HG03064 (cell line): ENCODE measurements at regions not wholly inside any gene's neighbourhood (a gene's known extent, or its start where the extent isn't known, plus 50 kb on each side); places are given as distances from the start of the nearest gene placed in this dataset.

Experiments used
- ATAC-seq: cut with Tn5 transposase; IDR thresholded peaks from one replicate; pipeline ENCODE4 v1.9.1; 2021; ENCODE audit warnings: low read depth; ENCODE audit not compliant: unreplicated experiment

DNA sequence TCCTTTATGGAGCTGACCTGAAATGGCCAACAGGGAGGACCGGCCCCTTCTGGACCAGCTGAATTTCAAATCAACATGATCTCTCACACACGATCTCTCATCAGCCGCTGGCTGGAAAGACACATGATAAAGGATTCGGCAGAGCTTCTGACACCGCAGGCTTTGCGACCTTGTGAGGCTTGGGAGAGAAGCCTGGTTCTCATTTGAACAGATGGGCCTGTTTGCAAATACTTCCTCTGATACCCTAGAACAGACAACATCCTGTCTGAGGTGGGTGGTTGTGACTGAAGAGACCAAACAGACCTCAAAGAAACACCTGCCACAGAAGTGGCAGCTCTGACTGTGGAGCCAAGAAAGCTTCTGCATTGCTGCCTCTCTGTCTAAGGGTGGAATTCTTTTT is 77.9 kb upstream of the SDK2 start:
- ATAC-seq = no peak

DNA sequence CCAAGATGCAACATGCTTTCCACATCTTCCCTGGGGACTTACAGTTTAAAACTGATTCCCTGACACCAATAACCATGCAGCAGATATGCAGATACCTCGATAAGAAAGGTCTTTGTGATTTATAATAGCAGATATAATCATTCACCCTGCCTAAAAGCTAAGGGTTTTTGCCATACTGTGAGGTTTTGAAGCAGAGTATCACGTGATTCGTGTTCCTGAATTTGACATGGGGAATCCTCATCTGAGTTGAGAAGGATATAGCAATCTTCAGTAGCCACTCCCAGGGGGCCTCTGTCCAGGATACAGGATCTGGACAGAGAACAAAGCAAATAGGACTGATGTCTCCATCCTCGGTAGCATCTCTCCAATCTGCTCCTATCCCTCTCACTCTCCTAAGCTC is 79.1 kb upstream of the SDK2 start:
- ATAC-seq = no peak

DNA sequence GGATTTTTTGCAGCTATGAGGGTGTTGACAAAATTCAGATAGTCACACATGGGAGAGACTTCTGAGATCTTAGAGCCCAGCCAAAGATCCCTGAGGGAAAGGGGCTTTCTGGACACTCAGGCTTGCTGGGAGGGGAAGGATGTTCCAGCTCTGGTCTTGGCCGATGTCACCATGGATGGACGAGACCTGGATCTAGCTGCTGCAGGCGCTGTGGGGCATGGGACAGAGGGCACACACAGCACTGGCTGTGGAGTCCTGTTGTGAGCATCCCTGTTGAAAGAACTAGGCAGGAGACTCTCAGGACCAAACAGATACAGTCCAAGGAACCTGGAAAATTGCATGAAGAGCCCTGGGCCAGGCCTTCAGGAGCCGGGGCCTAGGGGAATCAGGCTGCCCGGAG is 80.1 kb upstream of the SDK2 start:
- no peak for ATAC-seq

DNA sequence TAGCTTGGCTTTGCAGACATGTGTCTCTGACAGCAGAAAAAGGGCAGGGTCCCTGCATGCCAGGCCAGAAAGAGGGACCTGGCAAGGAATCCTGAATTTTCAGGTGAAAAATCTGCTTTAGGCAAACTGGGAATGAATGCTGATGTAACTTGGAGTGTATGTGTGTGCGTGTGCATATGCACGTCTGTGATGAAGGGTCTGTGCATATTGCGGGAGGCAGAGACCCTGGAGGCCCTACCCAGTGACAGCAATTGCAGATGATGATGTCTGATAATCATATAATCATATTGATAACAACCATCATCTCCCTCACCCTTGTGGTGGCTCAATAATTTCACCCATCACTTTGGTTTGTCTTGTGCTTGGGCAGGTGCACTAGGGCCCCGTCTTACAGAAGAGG is 80.7 kb upstream of the SDK2 start:
- ATAC-seq = no peak

DNA sequence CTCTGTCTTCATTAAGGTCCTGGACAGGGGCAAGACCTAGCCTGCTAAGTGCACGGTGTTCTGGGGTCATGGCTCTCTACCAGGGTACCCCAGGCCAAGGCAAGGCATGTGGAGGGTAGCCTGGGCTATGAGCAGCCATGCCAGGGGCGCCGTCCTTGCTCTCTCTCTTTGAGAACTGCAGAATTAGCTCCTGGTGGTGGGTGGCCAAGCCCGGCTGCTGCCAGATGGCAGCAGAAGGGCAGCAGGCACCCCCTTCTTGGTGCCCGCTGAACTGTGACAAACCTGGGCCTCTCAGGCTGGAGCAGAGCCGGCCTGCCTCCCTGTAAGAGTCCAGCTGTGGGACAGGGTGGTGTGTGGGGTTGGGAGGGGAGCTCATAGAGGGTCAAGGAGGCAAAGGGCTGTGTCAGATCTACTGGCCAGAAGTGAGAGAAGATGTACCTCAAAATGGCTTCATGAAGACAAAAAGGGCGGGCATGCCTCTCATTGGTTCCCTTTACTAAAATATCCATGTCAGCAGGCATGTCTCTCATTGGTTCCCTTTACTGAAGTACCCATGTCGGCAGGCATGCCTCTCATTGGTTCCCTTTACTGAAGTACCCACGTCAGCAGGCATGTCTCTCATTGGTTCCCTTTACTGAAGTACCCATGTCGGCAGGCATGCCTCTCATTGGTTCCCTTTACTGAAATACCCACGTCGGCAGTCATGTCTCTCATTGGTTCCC is 81.7 kb upstream of the SDK2 start:
- no peak for ATAC-seq

DNA sequence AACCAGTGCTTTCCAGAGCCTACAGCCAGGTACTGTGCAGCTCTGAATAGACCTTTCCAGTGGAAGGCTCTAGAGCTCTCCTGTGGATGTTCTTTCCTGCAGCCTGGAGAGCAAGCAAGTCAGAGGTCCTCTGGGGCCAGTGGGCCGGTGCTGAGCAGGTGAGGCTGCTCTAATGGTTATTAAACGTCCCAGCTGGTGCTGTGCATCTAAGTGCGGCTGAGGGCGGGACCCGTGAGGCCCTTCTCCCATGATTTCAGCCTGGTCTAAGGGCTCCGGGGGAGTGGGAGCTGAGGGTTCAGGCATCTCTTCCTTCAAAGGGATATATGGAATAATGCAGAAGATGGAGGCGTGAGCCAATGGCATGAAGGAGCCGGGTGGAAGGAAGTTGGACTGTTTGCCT is 83.7 kb upstream of the SDK2 start:
- no peak for ATAC-seq

DNA sequence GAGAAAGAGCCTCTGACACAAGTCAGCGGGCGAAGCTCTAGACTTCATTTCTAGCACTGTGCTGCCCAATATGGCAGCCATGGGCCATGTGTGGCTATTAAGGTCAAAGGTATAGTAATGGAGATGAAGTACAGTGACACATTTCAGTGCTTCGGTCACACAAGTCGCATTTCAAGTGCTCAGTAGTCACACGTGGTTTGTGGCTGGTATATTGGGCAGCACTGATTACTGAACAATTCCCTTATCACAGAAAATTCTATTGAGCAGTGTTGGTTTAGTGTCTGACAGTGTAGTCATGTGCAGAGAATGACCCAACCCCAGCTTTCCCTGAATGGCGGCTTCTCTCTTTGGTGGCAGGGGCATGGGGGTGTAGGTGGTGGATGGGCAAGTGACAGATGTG is 84.9 kb upstream of the SDK2 start:
- no peak for ATAC-seq

DNA sequence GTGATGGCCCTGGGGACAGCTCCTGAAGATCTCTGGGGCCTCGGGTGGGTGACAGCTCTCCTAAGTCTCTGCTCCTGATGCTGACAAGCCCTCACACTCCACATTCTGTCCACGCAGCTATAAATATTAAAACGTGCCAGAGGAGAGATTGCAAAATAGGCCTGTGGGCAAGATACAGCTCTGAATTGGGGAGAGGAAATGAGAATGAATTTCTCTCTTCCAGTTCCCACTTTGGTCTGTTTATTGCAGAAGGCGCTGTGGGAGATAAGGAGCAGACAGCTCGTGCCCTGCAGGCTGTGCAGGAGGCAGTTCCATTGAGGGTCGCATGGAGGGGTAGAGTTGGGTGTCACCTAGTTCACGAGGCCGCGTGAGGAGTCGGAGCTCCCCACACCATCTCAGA is 87.5 kb upstream of the SDK2 start:
- no peak for ATAC-seq

DNA sequence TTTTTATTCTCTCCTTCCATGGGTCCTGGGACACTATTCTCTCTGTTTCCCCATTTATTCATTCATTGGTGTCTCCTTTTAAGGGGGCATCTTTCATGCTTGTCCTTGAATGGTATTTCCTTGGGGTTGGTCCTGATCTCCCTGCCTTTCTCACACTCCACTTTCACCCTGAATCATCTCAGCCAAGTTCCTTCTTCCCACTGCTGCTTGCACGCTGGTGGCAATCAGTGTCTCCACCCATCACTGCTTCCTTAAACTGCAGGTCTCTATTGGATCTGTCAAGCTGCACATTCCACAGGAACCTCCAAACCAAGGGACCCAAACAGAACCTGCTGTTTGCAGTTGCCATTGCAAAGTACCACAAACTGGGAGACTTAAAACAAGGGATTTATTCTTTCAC is 89.3 kb upstream of the SDK2 start:
- ATAC-seq = no peak

DNA sequence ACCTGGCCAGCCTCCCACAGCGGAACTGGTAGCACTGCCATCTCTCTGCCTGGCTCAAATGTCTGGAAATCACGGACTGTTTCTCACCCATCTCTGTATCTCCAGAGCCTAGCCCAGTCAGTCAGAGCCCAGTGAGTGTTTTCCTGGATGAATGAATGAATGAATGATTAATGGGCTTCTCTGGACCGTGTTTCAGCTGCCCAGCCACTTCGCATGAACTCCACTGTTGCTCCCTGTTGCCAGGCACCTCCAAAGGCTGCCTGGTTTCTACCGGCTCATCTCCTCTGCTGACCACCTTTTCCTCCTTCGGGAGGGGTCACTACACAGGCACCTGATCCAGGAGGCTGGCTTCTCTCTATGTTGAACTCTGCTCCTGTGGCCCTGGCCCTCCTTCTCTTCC is 91.0 kb upstream of the SDK2 start:
- ATAC-seq = no peak

DNA sequence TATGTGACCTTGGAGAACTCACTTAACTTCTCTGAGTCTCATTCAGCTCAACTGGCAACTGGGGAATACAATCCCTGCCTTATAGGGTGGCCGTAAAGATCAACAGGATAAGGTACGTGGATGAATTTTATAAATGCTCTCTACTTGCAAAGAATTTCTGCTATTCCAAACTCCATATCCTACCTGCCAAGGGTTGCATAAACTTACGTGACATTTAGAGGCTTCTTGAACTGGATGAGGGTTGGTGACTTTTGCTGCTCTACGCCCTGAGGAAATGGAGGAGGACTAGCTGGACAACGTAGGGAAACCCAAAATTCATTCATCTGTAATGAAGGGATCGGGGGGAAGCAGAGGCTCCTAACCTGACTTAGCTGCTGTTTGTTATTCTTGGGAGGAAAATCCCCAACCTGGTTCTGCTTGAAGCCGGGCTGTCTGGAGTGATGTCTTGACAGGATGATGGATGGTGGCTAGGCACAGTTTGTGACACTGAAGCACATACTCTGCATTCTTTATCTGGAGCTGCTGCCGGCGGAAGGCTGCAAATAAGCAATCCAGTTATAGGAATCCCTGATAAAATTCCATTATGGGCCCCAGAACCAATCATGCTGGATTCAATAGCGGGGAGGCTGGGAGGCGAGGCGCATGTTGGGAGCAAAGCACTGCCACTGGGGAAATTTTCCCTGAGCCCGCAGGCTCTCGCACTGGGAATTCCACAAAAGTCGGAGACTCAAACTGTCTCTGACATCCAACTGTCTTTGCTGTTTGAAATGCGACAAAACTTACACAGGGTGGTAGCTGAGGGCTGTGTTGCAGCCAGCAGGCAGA is 94.7 kb upstream of the SDK2 start:
- no peak for ATAC-seq

DNA sequence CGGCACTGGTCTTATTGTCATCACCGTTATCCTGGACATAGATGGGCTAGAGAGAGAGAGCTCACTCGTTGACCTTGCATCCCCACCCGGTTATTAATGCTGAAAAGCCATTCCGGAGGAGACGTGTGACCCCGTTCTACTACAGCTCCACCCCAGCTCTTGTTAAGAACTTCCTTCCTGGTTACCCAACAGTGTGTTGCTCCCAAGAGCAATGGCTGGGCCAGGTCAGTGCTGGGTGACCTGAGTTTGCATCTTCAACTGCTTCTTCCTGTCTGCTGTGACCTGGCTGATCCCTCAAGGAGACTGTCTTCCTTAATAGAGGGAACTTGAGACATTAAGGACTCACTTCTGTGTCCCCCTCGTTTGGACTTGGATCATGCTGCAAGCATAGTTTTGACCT is 96.1 kb upstream of the SDK2 start:
- ATAC-seq = no peak

DNA sequence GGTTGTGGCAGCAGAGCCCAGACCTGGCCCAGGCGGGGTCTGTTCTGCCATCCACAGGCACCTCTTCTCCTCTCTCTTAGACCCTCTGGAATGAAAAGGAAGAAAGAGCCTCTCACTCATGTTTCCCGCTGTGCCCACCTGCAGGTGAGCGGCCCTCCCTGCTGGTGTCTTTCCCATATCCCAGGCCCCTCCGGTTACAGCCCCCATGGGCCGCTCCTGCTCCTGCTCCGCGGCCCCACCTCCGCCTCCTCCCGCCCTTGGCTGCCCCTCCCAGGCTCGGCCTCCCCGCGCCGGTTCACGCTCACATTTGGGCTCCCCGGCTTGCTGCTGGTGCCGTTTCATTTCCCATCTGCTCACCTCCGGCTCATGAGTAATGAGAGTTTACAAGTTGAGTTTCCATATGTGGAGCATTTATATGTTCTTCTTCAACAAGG is 98.7 kb upstream of the SDK2 start:
- ATAC-seq = no peak

DNA sequence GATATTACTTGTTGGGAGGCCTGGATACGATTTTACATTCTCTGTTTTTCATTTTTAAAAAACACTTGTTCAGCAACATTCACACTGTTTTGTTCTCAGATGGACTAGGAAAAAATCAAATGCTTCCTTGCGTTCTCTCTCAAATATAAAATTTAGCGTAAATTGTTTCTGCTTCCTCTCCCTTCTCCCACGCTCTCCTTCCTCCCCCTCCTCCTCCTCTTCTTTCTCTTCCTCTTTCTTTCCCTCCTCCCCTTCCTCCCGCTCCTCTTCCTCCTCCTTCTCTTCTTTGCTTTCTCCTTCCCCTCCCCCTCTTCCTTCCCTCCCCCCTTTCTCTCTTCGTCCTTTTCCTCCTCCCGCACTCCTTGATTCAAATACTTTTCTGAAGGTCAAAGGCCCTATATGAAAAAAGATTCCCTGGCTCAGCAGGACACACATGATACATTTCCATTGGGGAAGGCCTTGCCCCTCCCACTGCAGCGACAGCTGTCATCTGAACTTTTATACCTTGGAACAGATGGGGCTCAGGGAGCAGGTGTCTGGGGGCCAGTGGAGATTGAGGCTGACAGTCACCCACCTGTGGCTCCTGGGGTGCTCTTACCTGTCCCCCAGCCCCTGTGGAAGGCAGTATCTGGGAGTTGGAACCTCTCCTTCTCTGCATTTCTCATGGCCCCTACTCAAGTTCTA is 99.4 kb upstream of the SDK2 start:
- no peak for ATAC-seq

DNA sequence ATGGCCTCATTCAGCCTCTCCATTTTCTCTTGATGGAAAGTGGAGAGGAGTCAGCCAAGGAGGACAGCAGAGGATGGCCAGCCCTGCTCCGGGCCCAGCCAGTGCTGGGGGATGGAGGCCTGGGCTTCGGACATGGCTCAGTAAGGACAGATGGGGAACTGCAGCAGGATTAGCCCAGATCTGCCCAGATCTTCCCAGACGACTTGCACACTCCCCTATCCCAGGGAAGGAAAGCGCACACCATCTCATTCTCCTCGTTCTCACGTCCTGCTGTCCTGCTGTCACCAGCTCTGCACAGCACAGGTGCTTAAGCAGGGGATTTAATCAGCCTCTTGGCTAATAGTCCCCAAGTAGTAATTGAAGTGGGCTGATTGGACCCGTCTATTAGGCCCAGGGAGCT is 100.2 kb upstream of the SDK2 start:
- no peak for ATAC-seq

DNA sequence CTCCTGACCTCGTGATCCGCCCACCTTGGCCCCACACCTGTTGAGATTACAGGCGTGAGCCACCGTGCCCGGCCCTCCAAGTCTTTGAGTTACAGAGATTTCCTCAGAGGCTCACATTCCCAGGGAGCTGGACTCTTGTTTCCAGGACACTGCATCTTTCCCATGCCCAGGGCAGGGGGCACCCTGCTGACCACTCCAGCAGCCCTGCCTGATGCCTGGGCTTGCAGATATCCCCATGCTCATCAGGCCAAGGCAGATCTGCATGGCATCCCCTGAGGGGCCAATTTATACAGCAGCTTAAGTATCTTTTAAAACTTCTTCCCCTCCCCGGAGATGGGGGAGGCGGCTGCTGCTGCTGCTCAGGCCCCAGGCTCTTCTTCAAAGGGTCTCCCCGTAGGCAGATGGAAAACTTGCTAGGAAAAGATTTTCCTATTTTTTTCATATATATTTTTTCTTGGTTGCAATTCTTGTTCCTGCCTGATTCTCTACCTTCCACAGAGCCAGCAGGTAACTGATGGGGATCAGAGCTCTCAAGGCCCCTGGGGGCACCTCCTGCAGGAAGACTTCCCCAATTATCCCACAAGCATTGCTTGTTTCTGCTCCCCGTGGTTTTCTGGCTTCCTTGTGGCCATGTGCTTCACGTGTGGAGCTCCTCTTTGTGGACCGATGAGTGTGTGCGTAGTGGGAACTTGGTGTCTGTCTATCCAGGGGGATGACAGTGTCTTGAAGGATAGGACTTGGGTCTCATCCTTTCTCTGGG is 102.2 kb upstream of the SDK2 start:
- ATAC-seq = no peak

DNA sequence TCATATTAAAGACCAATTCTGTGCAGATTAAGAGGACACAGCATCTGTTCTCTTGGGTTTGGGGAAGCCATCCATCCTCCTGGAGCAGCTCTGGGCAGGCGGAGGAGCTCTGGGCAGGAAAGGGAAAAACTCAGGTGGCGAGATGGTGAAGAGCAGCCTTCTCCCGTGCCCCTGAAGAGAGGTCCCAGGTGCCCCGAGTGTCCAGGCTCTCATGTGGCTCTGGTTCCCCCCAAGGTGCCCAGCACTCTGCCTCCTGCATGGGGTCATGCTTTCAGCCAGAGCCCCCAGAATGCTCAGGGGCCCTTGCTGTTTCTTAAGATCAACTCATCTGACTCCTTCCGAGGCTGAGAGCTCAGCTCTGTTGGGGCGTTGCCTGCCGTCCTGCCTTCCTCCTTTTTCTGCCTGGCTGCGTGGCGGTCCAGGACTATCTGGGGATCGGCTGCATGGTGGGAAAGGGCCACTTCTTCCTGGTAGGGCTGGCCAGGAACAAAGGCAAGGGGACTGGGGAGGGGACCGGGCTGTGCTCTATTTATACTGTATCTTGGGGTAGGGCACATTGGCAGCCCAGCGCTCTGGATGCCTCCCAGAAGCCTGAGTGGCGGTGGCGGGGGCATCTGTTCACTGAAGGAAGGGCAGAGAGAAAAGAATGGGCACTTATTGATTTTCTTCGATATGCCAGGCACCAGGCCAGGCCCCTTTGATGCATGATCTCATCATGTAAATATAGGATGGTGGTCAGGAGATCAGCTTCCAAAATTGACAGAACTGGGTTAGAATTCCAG is 103.2 kb upstream of the SDK2 start:
- no peak for ATAC-seq

DNA sequence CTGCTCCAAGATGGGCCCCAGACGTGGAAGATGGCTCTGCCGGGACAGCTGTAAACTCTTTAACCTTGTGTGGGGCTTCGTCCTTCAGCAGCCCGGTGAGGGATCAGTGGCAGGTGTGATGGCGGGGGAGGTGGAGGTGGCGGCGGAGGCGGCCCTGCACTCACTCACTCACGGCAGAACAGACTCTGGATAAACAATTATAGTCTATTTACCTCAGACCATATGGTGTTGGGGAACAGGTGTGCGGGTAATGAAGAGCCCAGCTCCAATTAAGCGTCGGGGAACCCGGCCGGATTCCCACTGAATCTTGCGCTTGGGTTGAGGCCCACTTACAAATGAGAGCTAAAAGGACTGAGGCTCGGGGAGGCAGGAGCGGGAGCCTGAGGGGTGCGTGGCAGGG is 104.3 kb upstream of the SDK2 start:
- no peak for ATAC-seq

DNA sequence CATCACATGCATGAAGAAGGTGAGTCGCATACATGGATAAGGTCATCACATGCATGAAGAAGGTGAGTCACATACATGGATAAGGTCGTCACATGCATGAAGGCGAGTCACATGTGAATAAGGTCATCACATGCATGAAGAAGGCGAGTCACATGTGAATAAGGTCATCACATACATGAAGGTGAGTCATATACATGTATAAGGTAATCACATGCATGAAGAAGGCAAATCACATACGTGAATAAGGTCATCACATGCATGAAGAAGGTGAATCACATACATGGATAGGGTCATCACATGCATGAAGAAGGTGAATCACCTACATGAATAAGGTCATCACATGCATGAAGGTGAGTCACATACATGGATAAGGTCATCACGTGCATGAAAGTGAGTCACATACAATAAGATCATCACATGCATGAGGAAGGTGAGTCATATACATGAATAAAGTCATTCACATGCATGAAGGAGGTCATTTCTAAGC is 105.1 kb upstream of the SDK2 start:
- no peak for ATAC-seq
